SK-N-SH (cell line): ENCODE measurements at regions not wholly inside any gene's neighbourhood (a gene's known extent, or its start where the extent isn't known, plus 50 kb on each side); places are given as distances from the start of the nearest gene placed in this dataset.

ENCODE experiments used
- CTCF ChIA-PET: fragments of 300-600, 350-600 bp; formaldehyde crosslinking; extraction: SDS; loops from one replicate; lab custom pipeline; 2021; lab: Yijun Ruan, JAX
- POLR2A ChIA-PET: fragments of 350-600 bp; sonication (Branson Sonifier 250); formaldehyde crosslinking; extraction: SDS; loops from one replicate; lab custom pipeline; 2020; ENCODE audit warnings: antibody characterized with exemption, inconsistent platforms; lab: Yijun Ruan, JAX
- DNase-seq: peaks from one replicate; pipeline ENCODE4 v3.0.0; 2012
- H2AFZ ChIP-seq: fragments of 200-600 bp; sonication (generic); 2 replicates; pipeline ENCODE4 v1.8.1; 2016; ENCODE audit warnings: antibody characterized with exemption, mild to moderate bottlenecking, low read depth
- H3F3A ChIP-seq: fragments of 200-600 bp; sonication (generic); replicated peaks from 2 replicates; pipeline ENCODE3; 2016; ENCODE audit warnings: antibody characterized with exemption, mild to moderate bottlenecking; ENCODE audit not compliant: insufficient read depth
- H3K27ac ChIP-seq, 2 experiments: fragments of 200-500 bp in 1 of 2; fragments of 200-600 bp in 1 of 2; sonication (Bioruptor generic) in 1 of 2; sonication (generic), shearing (Covaris generic) in 1 of 2; 2 replicates each; pipeline versions ENCODE4 v1.5.1 to v1.6.1; 2014 to 2016; ENCODE audit warnings: low read depth in 2 of 2, inconsistent platforms in 1 of 2, low read length in 1 of 2, mild to moderate bottlenecking in 1 of 2, mixed read lengths in 1 of 2
- H3K27me3 ChIP-seq: fragments of 200-600 bp; sonication (generic), shearing (Covaris generic); 2 replicates; pipeline ENCODE4 v1.6.1; 2016; ENCODE audit warnings: mixed run types; ENCODE audit not compliant: insufficient read depth
- H3K36me3 ChIP-seq, 2 experiments: fragments of 200-500 bp in 1 of 2; fragments of 200-600 bp in 1 of 2; sonication (Bioruptor generic) in 1 of 2; sonication (generic) in 1 of 2; replicated peaks in 1 of 2; 2 replicates each; pipeline versions ENCODE3 to v1.5.1; 2014 to 2016; ENCODE audit warnings: low read length in 1 of 2, mild to moderate bottlenecking in 1 of 2; ENCODE audit not compliant: insufficient read depth in 2 of 2, control insufficient read depth in 1 of 2
- H3K4me1 ChIP-seq, 2 experiments: fragments of 200-500 bp in 1 of 2; fragments of 200-600 bp in 1 of 2; sonication (Bioruptor generic) in 1 of 2; sonication (generic), shearing (Covaris generic) in 1 of 2; 2 replicates each; pipeline versions ENCODE4 v1.5.1 to v1.6.1; 2014 to 2016; ENCODE audit warnings: low read depth in 1 of 2, low read length in 1 of 2, mixed run types in 1 of 2; ENCODE audit not compliant: insufficient read depth in 2 of 2, control insufficient read depth in 1 of 2
- H3K4me2 ChIP-seq: fragments of 200-600 bp; sonication (generic), shearing (Covaris generic); 2 replicates; pipeline ENCODE4 v1.6.1; 2017; ENCODE audit warnings: mixed run types
- H3K4me3 ChIP-seq, 2 experiments: fragments of 200-500 bp in 1 of 2; fragments of 200-600 bp in 1 of 2; sonication (Bioruptor generic) in 1 of 2; sonication (generic), shearing (Covaris generic) in 1 of 2; 2 replicates each; pipeline versions ENCODE4 v1.5.1 to v1.8.1; 2014 to 2016; ENCODE audit warnings: low read depth in 2 of 2, inconsistent platforms in 1 of 2, low read length in 1 of 2, mild to moderate bottlenecking in 1 of 2, mixed read lengths in 1 of 2, moderate library complexity in 1 of 2
- H3K79me2 ChIP-seq: fragments of 200-600 bp; sonication (generic); 2 replicates; pipeline ENCODE4 v1.8.1; 2017; ENCODE audit warnings: mild to moderate bottlenecking; ENCODE audit not compliant: insufficient read depth
- H3K9ac ChIP-seq: fragments of 200-600 bp; sonication (generic); 2 replicates; pipeline ENCODE4 v1.6.1; 2017; ENCODE audit warnings: mixed run types
- H3K9me2 ChIP-seq: fragments of 200-600 bp; sonication (generic); 2 replicates; pipeline ENCODE4 v1.6.1; 2017; ENCODE audit warnings: mixed run types
- H3K9me3 ChIP-seq: fragments of 200-600 bp; sonication (generic); 2 replicates; pipeline ENCODE4 v1.6.1; 2017; ENCODE audit warnings: mixed run types, mild to moderate bottlenecking, moderate library complexity
- H4K20me1 ChIP-seq: fragments of 200-600 bp; sonication (generic); 2 replicates; pipeline ENCODE4 v1.6.1; 2017; ENCODE audit warnings: mild to moderate bottlenecking, mixed run types; ENCODE audit not compliant: insufficient read depth
- CHD2 ChIP-seq: fragments of 150-350 bp; IDR thresholded peaks from 2 replicates; pipeline ENCODE4 v1.6.1; 2018; ENCODE audit warnings: low read length; ENCODE audit not compliant: partially characterized antibody
- ELF1 ChIP-seq: IDR thresholded peaks from 2 replicates; pipeline ENCODE4 v1.4.0; 2012
- EZH2phosphoT487 ChIP-seq: fragments of 200-600 bp; sonication (generic); IDR thresholded peaks from 2 replicates; pipeline ENCODE4 v1.6.1; 2017; ENCODE audit warnings: low read depth, mixed run types, mild to moderate bottlenecking, antibody characterized with exemption, moderate library complexity, borderline replicate concordance
- FOSL2 ChIP-seq: IDR thresholded peaks from 2 replicates; pipeline ENCODE4 v1.4.0; 2012; ENCODE audit warnings: low read depth, mild to moderate bottlenecking, moderate library complexity, borderline replicate concordance
- FOXJ3 ChIP-seq: sonication (generic); formaldehyde crosslinking; IDR thresholded peaks from 2 replicates; pipeline ENCODE4 v1.5.1; 2020; ENCODE audit warnings: mild to moderate bottlenecking, missing genetic modification reagents
- FOXM1 ChIP-seq: IDR thresholded peaks from 2 replicates; pipeline ENCODE4 v1.4.0; 2012; ENCODE audit warnings: low read depth, mild to moderate bottlenecking
- GABPA ChIP-seq: IDR thresholded peaks from 2 replicates; pipeline ENCODE4 v1.4.0; 2012; ENCODE audit warnings: low read depth, mild to moderate bottlenecking
- JUND ChIP-seq: IDR thresholded peaks from 2 replicates; pipeline ENCODE4 v1.4.0; 2012
- MXI1 ChIP-seq: IDR thresholded peaks from 2 replicates; pipeline ENCODE4 v1.6.1; 2012; ENCODE audit warnings: mild to moderate bottlenecking, low read depth, low read length, improper control_type of control experiment
- RCOR1 ChIP-seq: fragments of 150-350 bp; IDR thresholded peaks from 2 replicates; pipeline ENCODE4 v1.6.1; 2017; ENCODE audit warnings: antibody characterized with exemption, low read length
- REST ChIP-seq: IDR thresholded peaks from 2 replicates; pipeline ENCODE4 v1.6.1; 2012; ENCODE audit warnings: mild to moderate bottlenecking, low read depth, low read length, moderate library complexity
- RFX5 ChIP-seq: IDR thresholded peaks from 2 replicates; pipeline ENCODE4 v1.6.1; 2012; ENCODE audit warnings: mild to moderate bottlenecking, improper control_type of control experiment, low read length
- SIN3A ChIP-seq: IDR thresholded peaks from 2 replicates; pipeline ENCODE4 v1.6.1; 2012; ENCODE audit warnings: low read depth, mild to moderate bottlenecking, low read length, moderate library complexity, borderline replicate concordance
- SMC3 ChIP-seq: IDR thresholded peaks from 2 replicates; pipeline ENCODE4 v1.6.1; 2012; ENCODE audit warnings: low read depth, low read length, improper control_type of control experiment
- TCF12 ChIP-seq: IDR thresholded peaks from 2 replicates; pipeline ENCODE4 v1.4.0; 2012
- TEAD4 ChIP-seq: IDR thresholded peaks from 2 replicates; pipeline ENCODE4 v1.4.0; 2012; ENCODE audit warnings: mild to moderate bottlenecking, borderline replicate concordance; ENCODE audit not compliant: insufficient read depth
- USF2 ChIP-seq: fragments of 150-350 bp; IDR thresholded peaks from 2 replicates; pipeline ENCODE4 v1.6.1; 2017; ENCODE audit warnings: antibody characterized with exemption, low read length, low read depth, borderline replicate concordance
- YY1 ChIP-seq: IDR thresholded peaks from 2 replicates; pipeline ENCODE4 v1.4.0; 2012; ENCODE audit warnings: low read depth, mild to moderate bottlenecking
- WGBS: methylation state at CpG from one replicate; pipeline ENCODE4 v1.1.6; 2017; ENCODE audit warnings: low lambda C conversion rate; 5-methylcytosine and 5-hydroxymethylcytosine counted together
- TF ChIP-seq, protein P1 (sequence below): IDR thresholded peaks from 2 replicates; pipeline ENCODE4 v1.4.0; 2012; ENCODE audit warnings: low read depth
- TF ChIP-seq, protein P2 (sequence below): IDR thresholded peaks from 2 replicates; pipeline ENCODE4 v1.4.0; 2012; ENCODE audit warnings: low read depth, borderline replicate concordance
- TF ChIP-seq, protein P3 (sequence below): IDR thresholded peaks from 2 replicates; pipeline ENCODE4; 2012

GRCh38 chr16:80330803-80331202 is 210.0 kb upstream of the DYNLRB2 start:
- H3K4me1 ChIP-seq = no peaks in the 10 kb centered on the region
- no peak overlapping the region for H3K9ac ChIP-seq
- H2AFZ ChIP-seq = no peak overlapping the region
- ChIA-PET CTCF (interaction anchor here (0.9 kb wide), 1 partner anchor 14 kb away, joined by 4 read pairs; no protein-coding TSS in a partner anchor), POLR2A (no interaction called here)
- WGBS = 29% methylated on average over 2 of the region's 3 CpGs
- H3K9me3 ChIP-seq = no peaks in the 10 kb centered on the region
- H3K36me3 ChIP-seq = no peaks in the 10 kb centered on the region
- no peak overlapping the region for H3K27ac ChIP-seq
- no peaks in the 10 kb centered on the region for H3K9me2 ChIP-seq
- no peak for DNase-seq
- TF ChIP-seq, protein P1, sequence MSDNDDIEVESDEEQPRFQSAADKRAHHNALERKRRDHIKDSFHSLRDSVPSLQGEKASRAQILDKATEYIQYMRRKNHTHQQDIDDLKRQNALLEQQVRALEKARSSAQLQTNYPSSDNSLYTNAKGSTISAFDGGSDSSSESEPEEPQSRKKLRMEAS = no peak
- no peak for TF ChIP-seq CHD2
- TF ChIP-seq EZH2phosphoT487 = no peak
- TF ChIP-seq FOXM1 = no peak
- TF ChIP-seq JUND = no peak
- TF ChIP-seq YY1 = no peak
- TF ChIP-seq SMC3 = no peak
- TF ChIP-seq ELF1 = no peak
- TF ChIP-seq, protein P2, sequence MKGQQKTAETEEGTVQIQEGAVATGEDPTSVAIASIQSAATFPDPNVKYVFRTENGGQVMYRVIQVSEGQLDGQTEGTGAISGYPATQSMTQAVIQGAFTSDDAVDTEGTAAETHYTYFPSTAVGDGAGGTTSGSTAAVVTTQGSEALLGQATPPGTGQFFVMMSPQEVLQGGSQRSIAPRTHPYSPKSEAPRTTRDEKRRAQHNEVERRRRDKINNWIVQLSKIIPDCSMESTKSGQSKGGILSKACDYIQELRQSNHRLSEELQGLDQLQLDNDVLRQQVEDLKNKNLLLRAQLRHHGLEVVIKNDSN = no peak
- TF ChIP-seq TEAD4 = no peak
- no peak for TF ChIP-seq MXI1
- no peak for TF ChIP-seq FOXJ3
- no peak for TF ChIP-seq RFX5
- no peaks in the 10 kb centered on the region for H3F3A ChIP-seq
- no peaks in the 10 kb centered on the region for H3K79me2 ChIP-seq
- no peaks in the 10 kb centered on the region for H3K27me3 ChIP-seq
- H4K20me1 ChIP-seq = no peaks in the 10 kb centered on the region
- H3K4me3 ChIP-seq = no peak overlapping the region
- no peak overlapping the region for H3K4me2 ChIP-seq

DNA sequence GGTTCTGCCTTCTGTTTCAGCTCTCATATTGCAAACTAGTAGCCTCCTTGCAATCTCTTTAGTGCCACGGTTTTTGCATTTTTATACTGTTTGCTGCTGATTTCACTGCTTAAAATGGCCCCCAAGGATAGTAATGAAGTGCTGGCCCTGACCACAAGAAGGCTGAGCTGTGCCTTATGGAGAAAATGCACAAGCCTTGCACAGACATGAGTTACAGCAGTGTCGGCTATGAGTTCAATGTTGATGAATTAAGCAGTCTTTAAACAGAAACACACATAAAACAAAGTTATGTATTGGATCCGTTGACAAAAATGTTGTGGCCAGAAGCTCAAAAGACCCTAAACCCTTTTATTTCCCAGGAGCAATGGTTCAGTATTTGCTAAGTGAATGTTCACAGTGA is 210.6 kb upstream of the DYNLRB2 start:
- Histone ChIP-seq H3K4me3 (no peak overlapping the region), H4K20me1 (no peaks in the 10 kb centered on the region), H3K9ac (no peak overlapping the region), H3F3A (no peaks in the 10 kb centered on the region), H3K36me3 (no peaks in the 10 kb centered on the region), H3K9me2 (no peaks in the 10 kb centered on the region), H3K27ac (no peak overlapping the region), H2AFZ (no peak overlapping the region), H3K79me2 (no peaks in the 10 kb centered on the region), H3K9me3 (no peaks in the 10 kb centered on the region), H3K4me1 (no peaks in the 10 kb centered on the region), H3K27me3 (no peaks in the 10 kb centered on the region), H3K4me2 (no peak overlapping the region)
- CTCF ChIA-PET = interaction anchor here (0.9 kb wide), 1 partner anchor 13 kb away, joined by 4 read pairs; no protein-coding TSS in a partner anchor
- POLR2A ChIA-PET = no interaction called here
- 40% methylated on average over 3 of the region's 3 CpGs for WGBS
- no peak for DNase-seq
- no peak for TF ChIP-seq GABPA
- no peak for TF ChIP-seq REST
- TF ChIP-seq TEAD4 = no peak
- TF ChIP-seq FOSL2 = no peak
- no peak for TF ChIP-seq SIN3A
- TF ChIP-seq, protein P1 = no peak
- no peak for TF ChIP-seq ELF1
- TF ChIP-seq, protein P3, sequence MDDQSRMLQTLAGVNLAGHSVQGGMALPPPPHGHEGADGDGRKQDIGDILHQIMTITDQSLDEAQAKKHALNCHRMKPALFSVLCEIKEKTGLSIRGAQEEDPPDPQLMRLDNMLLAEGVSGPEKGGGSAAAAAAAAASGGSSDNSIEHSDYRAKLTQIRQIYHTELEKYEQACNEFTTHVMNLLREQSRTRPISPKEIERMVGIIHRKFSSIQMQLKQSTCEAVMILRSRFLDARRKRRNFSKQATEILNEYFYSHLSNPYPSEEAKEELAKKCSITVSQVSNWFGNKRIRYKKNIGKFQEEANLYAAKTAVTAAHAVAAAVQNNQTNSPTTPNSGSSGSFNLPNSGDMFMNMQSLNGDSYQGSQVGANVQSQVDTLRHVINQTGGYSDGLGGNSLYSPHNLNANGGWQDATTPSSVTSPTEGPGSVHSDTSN = no peak
- TF ChIP-seq, protein P2 = no peak
- TF ChIP-seq SMC3 = no peak
- TF ChIP-seq TCF12 = no peak
- no peak for TF ChIP-seq RCOR1
- TF ChIP-seq FOXM1 = no peak
- TF ChIP-seq USF2 = no peak
